Panc1 (cell line): ENCODE measurements at regions not wholly inside any gene's neighbourhood (a gene's known extent, or its start where the extent isn't known, plus 50 kb on each side); places are given as distances from the start of the nearest gene placed in this dataset.

Experiments
- CTCF ChIP-seq: fragments of 450-650 bp; IDR thresholded peaks from 2 replicates; pipeline ENCODE4 v1.5.1; 2017; ENCODE audit warnings: mild to moderate bottlenecking
- POLR2AphosphoS5 ChIP-seq: IDR thresholded peaks from 2 replicates; pipeline ENCODE4 v1.6.1; 2012; ENCODE audit warnings: mild to moderate bottlenecking, low read depth, low read length, moderate library complexity
- REST ChIP-seq, 2 experiments: IDR thresholded peaks; 2 replicates each; pipeline ENCODE4 v1.6.1; 2011 to 2012; ENCODE audit warnings: low read depth in 2 of 2, control low read depth in 1 of 2, low read length in 1 of 2, mild to moderate bottlenecking in 1 of 2, moderate library complexity in 1 of 2; ENCODE audit not compliant: insufficient read depth in 1 of 2
- TCF7L2 ChIP-seq: IDR thresholded peaks from 2 replicates; pipeline ENCODE4 v1.6.1; 2011; ENCODE audit warnings: mild to moderate bottlenecking, low read depth, low read length, inconsistent platforms

GRCh38 chr6:6714118-6714897 is 125.8 kb downstream of the LY86 start:
- TF ChIP-seq CTCF = no peak
- TF ChIP-seq POLR2AphosphoS5 = no peak
- no peak for TF ChIP-seq TCF7L2
- no peak for TF ChIP-seq REST (IDR thresholded peaks at IDR 0.05; ENCODE audit: insufficient read depth in 1 of 2, low read depth in 2 of 2, low read length in 1 of 2)
